OCI-LY7 (cell line): ENCODE measurements at regions not wholly inside any gene's neighbourhood (a gene's known extent, or its start where the extent isn't known, plus 50 kb on each side); places are given as distances from the start of the nearest gene placed in this dataset.
"Not testable (repeated sequence)": the region's sequence is repeated elsewhere in the genome, so short reads cannot be mapped to it uniquely, and the experiment has no call there.

Source experiments
- BruUV-seq: library from RNA; stranded (reverse); fragments of 400-500 nt; replicated peaks from 2 replicates; lab custom pipeline; 2021; lab: Mats Ljungman, UMichigan
- CTCF ChIA-PET: fragments of 300-600 bp; sonication (Branson Sonifier 250); formaldehyde crosslinking; loops from one replicate; lab custom pipeline; 2022; ENCODE audit warnings: antibody characterized with exemption; ENCODE audit not compliant: unreplicated experiment; lab: Charles Lee
- POLR2A ChIA-PET: fragments of 300-600 bp; sonication (Branson Sonifier 250); formaldehyde crosslinking; loops from one replicate; lab custom pipeline; 2022; ENCODE audit warnings: antibody characterized with exemption; lab: Charles Lee
- DNase-seq: peaks from one replicate; pipeline ENCODE4 v3.0.0-alpha.2; 2015; ENCODE audit warnings: low spot score
- H2AFZ ChIP-seq: fragments of 200-600 bp; sonication (generic), shearing (Covaris generic); 2 replicates; pipeline ENCODE4 v1.6.1; 2014; ENCODE audit warnings: mild to moderate bottlenecking, antibody characterized with exemption, low read length, moderate library complexity
- H3K27ac ChIP-seq: fragments of 200-600 bp; sonication (generic); 2 replicates; pipeline ENCODE4 v1.5.1; 2014; ENCODE audit warnings: mixed run types, low read depth, mild to moderate bottlenecking, moderate library complexity, low read length, inconsistent platforms; ENCODE audit not compliant: poor library complexity, severe bottlenecking
- H3K36me3 ChIP-seq: fragments of 200-600 bp; sonication (generic); 2 replicates; pipeline ENCODE4 v1.6.1; 2014; ENCODE audit warnings: mild to moderate bottlenecking, antibody characterized with exemption, low read length, moderate library complexity, mixed read lengths; ENCODE audit not compliant: insufficient read depth
- H3K4me1 ChIP-seq: fragments of 200-600 bp; sonication (generic); 2 replicates; pipeline ENCODE4 v1.5.1; 2014; ENCODE audit warnings: mild to moderate bottlenecking, low read length; ENCODE audit not compliant: insufficient read depth, poor library complexity, severe bottlenecking
- H3K4me2 ChIP-seq: fragments of 200-600 bp; sonication (generic); 2 replicates; pipeline ENCODE4 v1.6.1; 2014; ENCODE audit warnings: mild to moderate bottlenecking, low read length
- H3K4me3 ChIP-seq: fragments of 200-600 bp; sonication (generic); 2 replicates; pipeline ENCODE4 v1.5.1; 2014; ENCODE audit warnings: mild to moderate bottlenecking, low read depth, low read length; ENCODE audit not compliant: poor library complexity, severe bottlenecking
- H3K79me2 ChIP-seq: fragments of 200-600 bp; sonication (generic); 2 replicates; pipeline ENCODE4 v1.6.1; 2016; ENCODE audit warnings: low read depth, mild to moderate bottlenecking, low read length, moderate library complexity, mixed read lengths; ENCODE audit not compliant: insufficient read depth
- H3K9me2 ChIP-seq: fragments of 200-600 bp; sonication (generic); 2 replicates; pipeline ENCODE4 v1.6.1; 2016; ENCODE audit warnings: mild to moderate bottlenecking, low read length, mixed read lengths; ENCODE audit not compliant: insufficient read depth
- H3K9me3 ChIP-seq: fragments of 200-600 bp; sonication (generic); 2 replicates; pipeline ENCODE4 v1.6.1; 2014; ENCODE audit warnings: mild to moderate bottlenecking, mixed run types, low read length, mixed read lengths
- H4K20me1 ChIP-seq: fragments of 200-600 bp; sonication (generic); 2 replicates; pipeline ENCODE4 v1.6.1; 2014; ENCODE audit warnings: mild to moderate bottlenecking, antibody characterized with exemption, low read length, moderate library complexity, mixed read lengths; ENCODE audit not compliant: insufficient read depth
- EZH2phosphoT487 ChIP-seq: fragments of 200-600 bp; sonication (generic); IDR thresholded peaks from 2 replicates; pipeline ENCODE4 v1.6.1; 2018; ENCODE audit warnings: low read depth, borderline replicate concordance, mild to moderate bottlenecking, mixed run types, antibody characterized with exemption, low read length, moderate library complexity, mixed read lengths
- intact Hi-C: fragments of 100-400 bp; cut with micrococcal nuclease; formaldehyde crosslinking; loops from one replicate; pipeline ENCODE4 v1.10.0; 2022; ENCODE audit not compliant: unreplicated experiment
- TF ChIP-seq, protein P1 (sequence below): fragments of 200-600 bp; sonication (generic); conservative IDR thresholded peaks from 2 replicates; pipeline ENCODE4 v1.5.1; 2014; ENCODE audit warnings: mild to moderate bottlenecking, antibody characterized with exemption, low read length, moderate library complexity, mixed read lengths

DNA sequence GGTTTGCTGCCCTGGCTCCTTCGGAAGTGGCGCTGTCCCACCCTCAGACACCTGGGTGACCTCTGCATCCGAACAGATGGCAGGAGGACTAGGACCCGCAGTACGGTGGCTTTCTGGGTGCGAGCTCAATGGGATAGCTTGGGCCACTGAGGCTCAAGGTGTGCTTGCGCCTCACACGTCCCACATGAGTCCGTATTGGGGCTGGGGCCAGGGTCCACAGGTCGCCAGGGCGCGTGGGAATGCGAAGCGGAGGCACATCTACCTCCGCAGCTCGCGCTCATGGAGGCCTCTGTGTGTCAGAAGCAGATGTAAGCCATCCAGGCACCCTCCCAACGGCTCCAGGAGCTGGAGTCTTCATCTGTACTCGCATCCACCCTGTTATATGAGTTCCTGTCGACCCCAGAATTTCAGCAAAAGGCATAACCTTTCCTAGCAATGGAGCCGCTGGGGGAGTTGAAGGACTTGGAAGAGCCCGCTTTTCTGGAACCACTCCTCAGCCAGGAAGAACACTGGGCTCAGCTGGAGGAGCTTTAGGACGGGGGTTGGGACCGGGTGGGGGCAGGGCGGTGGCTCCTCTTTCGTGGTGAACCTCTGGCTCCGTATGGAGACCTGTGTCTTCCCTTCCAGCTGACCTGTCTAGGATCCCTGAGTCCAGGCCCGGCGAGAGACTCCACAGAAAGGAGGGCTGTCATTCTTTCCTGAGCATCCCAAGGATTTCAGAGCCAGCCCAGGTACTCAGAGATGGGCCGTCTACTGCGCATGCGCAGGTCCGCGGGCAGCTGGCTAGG, 1932.8 kb upstream of the DEFB115 start:
- H3K4me1 ChIP-seq, DNase-seq, intact Hi-C loops, H4K20me1 ChIP-seq, H3K27ac ChIP-seq, CTCF ChIA-PET, H3K9me2 ChIP-seq, BruUV-seq, H3K36me3 ChIP-seq, H3K9me3 ChIP-seq, H3K4me2 ChIP-seq, POLR2A ChIA-PET, H2AFZ ChIP-seq, H3K79me2 ChIP-seq, H3K4me3 ChIP-seq: not testable (repeated sequence)

DNA sequence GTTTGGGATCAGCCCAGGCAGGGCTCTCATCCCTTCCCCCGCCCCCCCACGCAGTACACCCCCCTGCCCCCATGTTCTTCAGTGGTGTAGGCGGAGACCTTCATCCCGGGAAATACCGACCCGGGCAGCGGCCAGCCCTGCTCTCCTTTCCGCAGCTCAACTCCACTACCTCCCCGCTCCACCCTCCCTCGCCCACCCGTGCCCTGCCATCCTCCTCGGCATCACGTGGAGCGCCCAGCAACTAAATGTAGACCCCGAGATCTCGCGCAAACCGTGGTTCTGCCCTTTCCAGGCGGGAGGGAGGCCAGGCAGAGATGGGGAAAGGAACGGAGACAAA, 1932.2 kb upstream of the DEFB115 start:
- Histone ChIP-seq H4K20me1 (no peaks in the 10 kb centered on the region), H3K4me3 (no peak overlapping the region), H3K36me3 (no peaks in the 10 kb centered on the region), H3K79me2 (no peaks in the 10 kb centered on the region), H3K4me2 (no peak overlapping the region), H3K4me1 (no peaks in the 10 kb centered on the region), H3K9me2 (no peaks in the 10 kb centered on the region), H3K27ac (no peak overlapping the region), H3K9me3 (0 out of 2 replicates have a peak, but pooled peaks cover 6% of the 10 kb centered on the region), H2AFZ (no peak overlapping the region)
- intact Hi-C loops = no loop called here
- BruUV-seq = no TSS peak
- no peak for DNase-seq
- TF ChIP-seq, protein P1, sequence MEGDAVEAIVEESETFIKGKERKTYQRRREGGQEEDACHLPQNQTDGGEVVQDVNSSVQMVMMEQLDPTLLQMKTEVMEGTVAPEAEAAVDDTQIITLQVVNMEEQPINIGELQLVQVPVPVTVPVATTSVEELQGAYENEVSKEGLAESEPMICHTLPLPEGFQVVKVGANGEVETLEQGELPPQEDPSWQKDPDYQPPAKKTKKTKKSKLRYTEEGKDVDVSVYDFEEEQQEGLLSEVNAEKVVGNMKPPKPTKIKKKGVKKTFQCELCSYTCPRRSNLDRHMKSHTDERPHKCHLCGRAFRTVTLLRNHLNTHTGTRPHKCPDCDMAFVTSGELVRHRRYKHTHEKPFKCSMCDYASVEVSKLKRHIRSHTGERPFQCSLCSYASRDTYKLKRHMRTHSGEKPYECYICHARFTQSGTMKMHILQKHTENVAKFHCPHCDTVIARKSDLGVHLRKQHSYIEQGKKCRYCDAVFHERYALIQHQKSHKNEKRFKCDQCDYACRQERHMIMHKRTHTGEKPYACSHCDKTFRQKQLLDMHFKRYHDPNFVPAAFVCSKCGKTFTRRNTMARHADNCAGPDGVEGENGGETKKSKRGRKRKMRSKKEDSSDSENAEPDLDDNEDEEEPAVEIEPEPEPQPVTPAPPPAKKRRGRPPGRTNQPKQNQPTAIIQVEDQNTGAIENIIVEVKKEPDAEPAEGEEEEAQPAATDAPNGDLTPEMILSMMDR = no peak
- no peak for TF ChIP-seq EZH2phosphoT487
- CTCF ChIA-PET = no interaction called here
- POLR2A ChIA-PET = no interaction called here

DNA sequence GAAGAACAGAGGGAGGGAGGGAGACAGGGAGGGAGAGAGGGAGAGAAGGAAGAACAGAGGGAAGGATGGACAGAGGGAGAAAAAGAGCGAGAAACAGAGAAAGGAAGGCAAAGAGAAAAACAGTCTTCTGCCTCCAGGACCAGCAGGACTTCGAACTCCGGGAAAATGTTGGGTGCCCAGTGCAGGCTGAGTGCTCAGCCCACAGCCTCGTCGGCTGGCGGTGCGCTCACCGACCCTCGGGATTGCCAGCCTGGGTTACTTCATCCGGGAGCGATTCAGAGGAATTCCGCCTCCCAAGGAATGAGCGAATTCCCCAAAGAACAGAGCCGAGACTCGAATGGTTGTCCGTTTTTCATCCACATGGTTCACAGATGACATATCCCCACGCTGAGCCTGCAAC, 1931.7 kb upstream of the DEFB115 start:
- DNase-seq, H3K4me3 ChIP-seq, H3K36me3 ChIP-seq, H3K27ac ChIP-seq, intact Hi-C loops, H3K79me2 ChIP-seq, BruUV-seq, H2AFZ ChIP-seq, POLR2A ChIA-PET, H3K9me2 ChIP-seq, H3K4me2 ChIP-seq, CTCF ChIA-PET, H3K9me3 ChIP-seq, H3K4me1 ChIP-seq, H4K20me1 ChIP-seq: not testable (repeated sequence)
